ENCODE measurements at regions not wholly inside any gene's neighbourhood (a gene's known extent, or its start where the extent isn't known, plus 50 kb on each side); places are given as distances from the start of the nearest gene placed in this dataset.

DNA sequence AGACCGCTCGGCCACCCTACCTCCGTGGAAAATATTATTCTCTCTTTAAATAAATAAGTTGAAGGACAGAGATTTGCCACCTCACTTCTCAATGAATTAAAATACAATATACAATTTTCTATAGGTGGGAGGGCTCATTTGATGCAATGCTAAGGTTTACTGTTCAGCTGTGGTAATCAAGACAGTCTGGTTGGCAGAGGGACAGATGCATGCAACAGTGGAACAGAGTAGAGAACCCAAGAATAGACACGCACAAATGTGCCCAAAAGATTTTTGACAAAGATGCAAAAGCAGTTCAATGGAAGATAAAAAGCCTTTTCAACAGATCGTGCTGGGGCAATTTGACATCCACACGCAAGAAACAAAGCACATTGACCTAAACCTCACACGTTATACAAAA lies 145.2 kb downstream of the CEBPB start:
- H4K12ac ChIP-seq (ENCODE audit: low read depth, low read length): no peak overlapping the region
- H3K14ac ChIP-seq (ENCODE audit: low read length): no peak overlapping the region
- H3K9me3 ChIP-seq (ENCODE audit: insufficient read depth, low read depth, low read length): peaks cover 2% of the 10 kb centered on the region
- H2BK5ac ChIP-seq (ENCODE audit: low read depth, low read length, poor library complexity): no peak overlapping the region
- H3K79me2 ChIP-seq (ENCODE audit: control insufficient read depth, insufficient read depth, low read length, poor library complexity): no peaks in the 10 kb centered on the region
- no peak overlapping the region for H2AK5ac ChIP-seq (ENCODE audit: low read length)
- no peak overlapping the region for H3K23ac ChIP-seq (ENCODE audit: low read length)
- H3K4me1 ChIP-seq (ENCODE audit: control insufficient read depth in 1 of 2, insufficient read depth in 2 of 2, low read length in 2 of 2): peaks cover 4 to 7% of the 10 kb centered on the region in 2 experiments
- H3K27me3 ChIP-seq (ENCODE audit: insufficient read depth, low read length): no peaks in the 10 kb centered on the region
- H3K4me3 ChIP-seq (ENCODE audit: low read depth, low read length): no peak overlapping the region
- H2AFZ ChIP-seq (ENCODE audit: insufficient read depth, low read length, poor library complexity): no peak overlapping the region
- H3K4me2 ChIP-seq (ENCODE audit: low read length): no peak overlapping the region
- no peak overlapping the region for H4K91ac ChIP-seq (ENCODE audit: low read depth, low read length)
- H3K4ac ChIP-seq (ENCODE audit: low read depth, low read length): no peak overlapping the region
- no CpG with 5 or more reads among the region's 7 CpGs for WGBS (ENCODE audit: extremely low coverage, insufficient coverage, insufficient read length)
- no peak overlapping the region for H2BK12ac ChIP-seq (ENCODE audit: low read length)
- H2BK120ac ChIP-seq (ENCODE audit: insufficient read depth, low read length, poor library complexity): no peak overlapping the region
- H3K18ac ChIP-seq (ENCODE audit: low read length): no peak overlapping the region
- H3K36me3 ChIP-seq (ENCODE audit: control insufficient read depth in 1 of 2, insufficient read depth in 2 of 2, low read length in 2 of 2): no peaks in the 10 kb centered on the region
- H4K8ac ChIP-seq (ENCODE audit: low read depth, low read length): no peak overlapping the region
- H3K9ac ChIP-seq (ENCODE audit: low read length): no peak overlapping the region
- no peak overlapping the region for H3K27ac ChIP-seq (ENCODE audit: low read depth, low read length)
- H3K79me1 ChIP-seq (ENCODE audit: low read length): no peaks in the 10 kb centered on the region
- no peak for DNase-seq

- Histone ChIP-seq H4K91ac (ENCODE audit: low read depth, low read length) (no peak overlapping the region), H3K23ac (ENCODE audit: low read length) (no peak overlapping the region), H2AK5ac (ENCODE audit: low read length) (no peak overlapping the region), H3K4me1 (ENCODE audit: control insufficient read depth in 1 of 2, insufficient read depth in 2 of 2, low read length in 2 of 2) (peaks cover 4 to 7% of the 10 kb centered on the region in 2 experiments), H3K36me3 (ENCODE audit: control insufficient read depth in 1 of 2, insufficient read depth in 2 of 2, low read length in 2 of 2) (no peaks in the 10 kb centered on the region), H3K18ac (ENCODE audit: low read length) (no peak overlapping the region), H2BK120ac (ENCODE audit: insufficient read depth, low read length, poor library complexity) (no peak overlapping the region), H2BK12ac (ENCODE audit: low read length) (no peak overlapping the region), H4K8ac (ENCODE audit: low read depth, low read length) (no peak overlapping the region), H3K4ac (ENCODE audit: low read depth, low read length) (no peak overlapping the region), H3K4me3 (ENCODE audit: low read depth, low read length) (no peak overlapping the region), H3K79me1 (ENCODE audit: low read length) (no peaks in the 10 kb centered on the region), H3K14ac (ENCODE audit: low read length) (no peak overlapping the region), H4K12ac (ENCODE audit: low read depth, low read length) (no peak overlapping the region), H2AFZ (ENCODE audit: insufficient read depth, low read length, poor library complexity) (no peak overlapping the region), H2BK5ac (ENCODE audit: low read depth, low read length, poor library complexity) (no peak overlapping the region), H3K9ac (ENCODE audit: low read length) (no peak overlapping the region), H3K27ac (ENCODE audit: low read depth, low read length) (no peak overlapping the region), H3K4me2 (ENCODE audit: low read length) (no peak overlapping the region), H3K27me3 (ENCODE audit: insufficient read depth, low read length) (no peaks in the 10 kb centered on the region), H3K79me2 (ENCODE audit: control insufficient read depth, insufficient read depth, low read length, poor library complexity) (no peaks in the 10 kb centered on the region), H3K9me3 (ENCODE audit: insufficient read depth, low read depth, low read length) (no peaks in the 10 kb centered on the region)
- WGBS (ENCODE audit: extremely low coverage, insufficient coverage, insufficient read length): no CpG with 5 or more reads among the region's 6 CpGs
- DNase-seq: no peak
Observed at GRCh38 chr20:50336661-50337060, 146.0 kb downstream of the CEBPB start.

DNA sequence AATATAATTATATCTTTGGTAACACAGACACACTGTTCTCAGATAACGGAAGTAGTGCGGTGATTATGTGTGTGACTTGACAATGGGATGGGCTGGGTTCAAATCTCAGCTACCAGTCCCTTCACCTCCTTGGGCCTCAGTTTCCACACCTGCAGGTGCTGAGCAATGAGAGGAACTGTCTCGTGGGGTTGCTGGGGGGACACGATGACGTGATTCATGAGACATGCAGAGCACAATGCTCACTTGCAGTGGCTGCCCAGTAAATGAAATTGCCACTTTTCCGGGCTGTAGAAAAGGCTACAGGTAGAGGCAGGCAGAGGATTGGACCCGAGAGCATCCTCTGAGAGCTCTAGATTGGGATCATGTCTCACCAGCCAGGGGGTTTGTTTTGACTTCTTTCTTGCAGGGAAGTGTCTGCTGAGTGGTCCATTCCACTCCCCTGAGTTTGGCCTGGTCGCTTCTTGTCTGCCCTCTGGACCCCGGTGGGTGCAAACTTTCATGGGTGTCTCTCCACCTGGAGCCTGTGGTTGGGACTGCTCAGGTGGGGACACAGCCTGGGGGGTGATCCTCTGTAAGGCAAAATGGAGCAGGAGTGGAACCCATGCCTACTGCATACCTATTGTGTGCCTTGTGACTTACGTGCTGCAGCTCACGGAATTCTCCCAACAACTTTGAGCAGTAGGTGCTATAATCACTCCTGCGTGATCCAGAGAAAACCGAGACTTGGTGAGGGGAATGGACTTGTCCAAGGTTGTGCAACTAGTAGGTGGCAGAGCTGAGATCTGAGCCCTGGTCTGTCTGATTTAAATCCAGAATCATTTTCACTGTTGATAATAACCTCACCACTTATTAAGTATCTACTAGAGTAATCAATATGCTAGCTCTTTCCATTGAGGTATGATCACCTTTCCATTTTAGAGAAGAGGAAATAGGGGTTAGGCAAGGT lies 147.2 kb downstream of the CEBPB start:
- no peak overlapping the region for H3K4me2 ChIP-seq (ENCODE audit: low read length)
- H3K4me1 ChIP-seq (ENCODE audit: control insufficient read depth in 1 of 2, insufficient read depth in 2 of 2, low read length in 2 of 2): peaks cover 4 to 7% of the 10 kb centered on the region in 2 experiments
- WGBS (ENCODE audit: extremely low coverage, insufficient coverage, insufficient read length): no CpG with 5 or more reads among the region's 13 CpGs
- no peak overlapping the region for H2BK12ac ChIP-seq (ENCODE audit: low read length)
- H3K23ac ChIP-seq (ENCODE audit: low read length): no peak overlapping the region
- no peaks in the 10 kb centered on the region for H3K79me1 ChIP-seq (ENCODE audit: low read length)
- no peak overlapping the region for H2BK120ac ChIP-seq (ENCODE audit: insufficient read depth, low read length, poor library complexity)
- no peaks in the 10 kb centered on the region for H3K79me2 ChIP-seq (ENCODE audit: control insufficient read depth, insufficient read depth, low read length, poor library complexity)
- H4K12ac ChIP-seq (ENCODE audit: low read depth, low read length): no peak overlapping the region
- no peak for DNase-seq
- H2AFZ ChIP-seq (ENCODE audit: insufficient read depth, low read length, poor library complexity): no peak overlapping the region
- H3K9ac ChIP-seq (ENCODE audit: low read length): no peak overlapping the region
- H2AK5ac ChIP-seq (ENCODE audit: low read length): no peak overlapping the region
- no peak overlapping the region for H3K4me3 ChIP-seq (ENCODE audit: low read depth, low read length)
- no peak overlapping the region for H3K27ac ChIP-seq (ENCODE audit: low read depth, low read length)
- H3K4ac ChIP-seq (ENCODE audit: low read depth, low read length): no peak overlapping the region
- no peak overlapping the region for H2BK5ac ChIP-seq (ENCODE audit: low read depth, low read length, poor library complexity)
- H3K27me3 ChIP-seq (ENCODE audit: insufficient read depth, low read length): no peaks in the 10 kb centered on the region
- H3K36me3 ChIP-seq (ENCODE audit: control insufficient read depth in 1 of 2, insufficient read depth in 2 of 2, low read length in 2 of 2): no peaks in the 10 kb centered on the region
- no peaks in the 10 kb centered on the region for H3K9me3 ChIP-seq (ENCODE audit: insufficient read depth, low read depth, low read length)
- H4K91ac ChIP-seq (ENCODE audit: low read depth, low read length): no peak overlapping the region
- no peak overlapping the region for H3K18ac ChIP-seq (ENCODE audit: low read length)
- no peak overlapping the region for H3K14ac ChIP-seq (ENCODE audit: low read length)
- H4K8ac ChIP-seq (ENCODE audit: low read depth, low read length): no peak overlapping the region

DNA sequence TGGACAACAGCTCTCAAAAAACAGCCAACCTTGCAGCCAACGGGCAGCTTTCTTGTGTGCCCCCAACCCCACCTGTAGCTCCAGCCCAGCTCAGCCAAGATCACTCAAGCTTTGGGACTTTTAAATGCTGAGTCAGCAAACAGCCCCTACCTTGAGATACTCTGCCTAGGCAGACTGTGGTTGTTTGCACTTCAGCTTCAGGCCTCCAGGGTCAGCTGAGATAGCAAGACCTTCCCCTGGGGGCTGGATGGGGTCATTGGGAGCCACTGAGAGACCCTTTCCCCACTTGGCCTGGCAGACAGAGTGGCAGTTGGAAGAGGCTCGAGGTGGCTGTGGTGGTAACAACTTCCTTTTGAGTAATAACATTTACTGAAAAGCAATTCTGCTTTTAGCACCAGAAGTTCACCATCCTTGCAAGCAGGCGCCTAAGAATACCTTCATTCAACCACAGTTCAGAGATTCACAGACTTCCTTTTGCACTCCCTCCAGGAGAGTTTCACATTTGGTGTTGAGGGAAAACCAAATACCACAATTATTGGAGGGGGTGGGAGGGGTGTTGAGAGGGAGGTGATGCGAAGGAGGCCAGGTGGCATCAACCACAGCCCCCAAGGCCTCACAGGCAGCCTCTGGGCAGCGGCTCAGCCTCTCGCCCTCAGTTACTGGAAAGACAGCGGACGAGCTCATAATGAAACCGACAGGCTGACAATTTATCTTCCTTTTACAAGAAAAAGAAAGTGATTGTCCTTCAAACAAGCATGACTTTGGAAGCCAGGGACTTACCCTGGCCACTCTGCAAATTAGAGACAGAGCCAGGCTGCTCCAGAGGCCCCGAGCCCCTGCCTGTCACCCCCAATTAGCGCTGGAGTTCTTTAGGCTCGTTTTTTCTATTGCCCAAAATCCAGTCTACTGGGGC lies 148.1 kb downstream of the CEBPB start:
- no peak overlapping the region for H3K4me3 ChIP-seq (ENCODE audit: low read depth, low read length)

More for the DNA sequence above, 148.1 kb downstream of the CEBPB start:
- no peak overlapping the region for H3K23ac ChIP-seq (ENCODE audit: low read length)
- H4K8ac ChIP-seq (ENCODE audit: low read depth, low read length): no peak overlapping the region
- H3K9ac ChIP-seq (ENCODE audit: low read length): no peak overlapping the region
- H3K79me1 ChIP-seq (ENCODE audit: low read length): no peaks in the 10 kb centered on the region
- no peaks in the 10 kb centered on the region for H3K36me3 ChIP-seq (ENCODE audit: control insufficient read depth in 1 of 2, insufficient read depth in 2 of 2, low read length in 2 of 2)
- no peak overlapping the region for H2AK5ac ChIP-seq (ENCODE audit: low read length)
- no peak overlapping the region for H3K4me2 ChIP-seq (ENCODE audit: low read length)
- no peak overlapping the region for H2BK120ac ChIP-seq (ENCODE audit: insufficient read depth, low read length, poor library complexity)
- no peak overlapping the region for H3K27ac ChIP-seq (ENCODE audit: low read depth, low read length)
- no peak overlapping the region for H4K91ac ChIP-seq (ENCODE audit: low read depth, low read length)
- H3K9me3 ChIP-seq (ENCODE audit: insufficient read depth, low read depth, low read length): no peaks in the 10 kb centered on the region
- no peak overlapping the region for H3K14ac ChIP-seq (ENCODE audit: low read length)
- H3K27me3 ChIP-seq (ENCODE audit: insufficient read depth, low read length): no peaks in the 10 kb centered on the region
- no peak overlapping the region for H2AFZ ChIP-seq (ENCODE audit: insufficient read depth, low read length, poor library complexity)
- WGBS (ENCODE audit: extremely low coverage, insufficient coverage, insufficient read length): no CpG with 5 or more reads among the region's 12 CpGs
- no peak overlapping the region for H3K18ac ChIP-seq (ENCODE audit: low read length)
- H3K4me1 ChIP-seq (ENCODE audit: control insufficient read depth in 1 of 2, insufficient read depth in 2 of 2, low read length in 2 of 2): peaks cover 4 to 7% of the 10 kb centered on the region in 2 experiments
- no peaks in the 10 kb centered on the region for H3K79me2 ChIP-seq (ENCODE audit: control insufficient read depth, insufficient read depth, low read length, poor library complexity)
- H2BK5ac ChIP-seq (ENCODE audit: low read depth, low read length, poor library complexity): no peak overlapping the region
- DNase-seq: no peak
- no peak overlapping the region for H4K12ac ChIP-seq (ENCODE audit: low read depth, low read length)
- H3K4ac ChIP-seq (ENCODE audit: low read depth, low read length): no peak overlapping the region
- no peak overlapping the region for H2BK12ac ChIP-seq (ENCODE audit: low read length)
